HG03521 (cell line): ENCODE measurements at regions not wholly inside any gene's neighbourhood (a gene's known extent, or its start where the extent isn't known, plus 50 kb on each side); places are given as distances from the start of the nearest gene placed in this dataset.
"Not testable (repeated sequence)": the region's sequence is repeated elsewhere in the genome, so short reads cannot be mapped to it uniquely, and the experiment has no call there.

Experiments
- ATAC-seq: cut with Tn5 transposase; IDR thresholded peaks from one replicate; pipeline ENCODE4 v1.9.1; 2021; ENCODE audit warnings: mild to moderate bottlenecking, moderate library complexity; ENCODE audit not compliant: unreplicated experiment

GRCh38 chr5:52010454-52010853 lies 627.2 kb downstream of the ISL1 start:
- ATAC-seq, result no peak

GRCh38 chr5:52013523-52013922 lies 630.3 kb downstream of the ISL1 start:
- no peak for ATAC-seq

- ATAC-seq, result no peak
Measured at GRCh38 chr5:52015760-52016159, 632.5 kb downstream of the ISL1 start.

GRCh38 chr5:52017567-52017966 lies 634.3 kb downstream of the ISL1 start:
- ATAC-seq, result no peak

- ATAC-seq, result no peak
Measured at GRCh38 chr5:52024359-52024758, 641.1 kb downstream of the ISL1 start.

GRCh38 chr5:52029836-52030235 lies 646.6 kb downstream of the ISL1 start:
- not testable (repeated sequence) for ATAC-seq

GRCh38 chr5:52041842-52042241 lies 658.6 kb downstream of the ISL1 start:
- no peak for ATAC-seq

- no peak for ATAC-seq
Measured at GRCh38 chr5:52043137-52043536, 659.9 kb downstream of the ISL1 start.

GRCh38 chr5:52043543-52043942 lies 660.3 kb downstream of the ISL1 start:
- ATAC-seq, result no peak

GRCh38 chr5:52051759-52052158 lies 668.5 kb downstream of the ISL1 start:
- ATAC-seq, result no peak

- ATAC-seq, result no peak
Measured at GRCh38 chr5:52063186-52063585, 679.9 kb downstream of the ISL1 start.

- peak; percentile 64 for ATAC-seq
Measured at GRCh38 chr5:52065182-52065581, 681.9 kb downstream of the ISL1 start.

GRCh38 chr5:52069997-52070396 lies 686.7 kb downstream of the ISL1 start:
- no peak for ATAC-seq

- ATAC-seq, result no peak
Measured at GRCh38 chr5:52073993-52074689, 690.9 kb downstream of the ISL1 start.

- no peak for ATAC-seq
Measured at GRCh38 chr5:52077941-52078815, 694.9 kb downstream of the ISL1 start.

GRCh38 chr5:52102311-52102710 lies 685.4 kb upstream of the ITGA1 start:
- not testable (repeated sequence) for ATAC-seq

GRCh38 chr5:52107210-52107905 lies 680.4 kb upstream of the ITGA1 start:
- no peak for ATAC-seq

- ATAC-seq, result no peak
Measured at GRCh38 chr5:52119768-52120167, 667.9 kb upstream of the ITGA1 start.

- no peak for ATAC-seq
Measured at GRCh38 chr5:52132053-52132452, 655.7 kb upstream of the ITGA1 start.

GRCh38 chr5:52134013-52134650 lies 653.6 kb upstream of the ITGA1 start:
- ATAC-seq, result no peak
